GM12865 (cell line): ENCODE measurements at regions not wholly inside any gene's neighbourhood (a gene's known extent, or its start where the extent isn't known, plus 50 kb on each side); places are given as distances from the start of the nearest gene placed in this dataset.

ENCODE experiments used
- DNase-seq: peaks from one replicate; pipeline ENCODE4 v3.0.0; 2010; ENCODE audit warnings: low read depth
- H3K4me3 ChIP-seq: 2 replicates; pipeline ENCODE4 v1.5.1; 2011; ENCODE audit warnings: mild to moderate bottlenecking, low read depth, low read length, control low read depth
- TF ChIP-seq, protein P1 (sequence below): IDR thresholded peaks from 2 replicates; pipeline ENCODE4 v1.5.1; 2011; ENCODE audit warnings: low read length, control low read depth, low read depth, inconsistent platforms; ENCODE audit not compliant: insufficient read depth; ENCODE audit errors: missing control alignments

GRCh38 chr9:15086778-15087324 is 176.6 kb upstream of the FREM1 start:
- DNase-seq, result no peak
- no peak overlapping the region for H3K4me3 ChIP-seq
- TF ChIP-seq, protein P1, sequence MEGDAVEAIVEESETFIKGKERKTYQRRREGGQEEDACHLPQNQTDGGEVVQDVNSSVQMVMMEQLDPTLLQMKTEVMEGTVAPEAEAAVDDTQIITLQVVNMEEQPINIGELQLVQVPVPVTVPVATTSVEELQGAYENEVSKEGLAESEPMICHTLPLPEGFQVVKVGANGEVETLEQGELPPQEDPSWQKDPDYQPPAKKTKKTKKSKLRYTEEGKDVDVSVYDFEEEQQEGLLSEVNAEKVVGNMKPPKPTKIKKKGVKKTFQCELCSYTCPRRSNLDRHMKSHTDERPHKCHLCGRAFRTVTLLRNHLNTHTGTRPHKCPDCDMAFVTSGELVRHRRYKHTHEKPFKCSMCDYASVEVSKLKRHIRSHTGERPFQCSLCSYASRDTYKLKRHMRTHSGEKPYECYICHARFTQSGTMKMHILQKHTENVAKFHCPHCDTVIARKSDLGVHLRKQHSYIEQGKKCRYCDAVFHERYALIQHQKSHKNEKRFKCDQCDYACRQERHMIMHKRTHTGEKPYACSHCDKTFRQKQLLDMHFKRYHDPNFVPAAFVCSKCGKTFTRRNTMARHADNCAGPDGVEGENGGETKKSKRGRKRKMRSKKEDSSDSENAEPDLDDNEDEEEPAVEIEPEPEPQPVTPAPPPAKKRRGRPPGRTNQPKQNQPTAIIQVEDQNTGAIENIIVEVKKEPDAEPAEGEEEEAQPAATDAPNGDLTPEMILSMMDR, result no peak

DNA sequence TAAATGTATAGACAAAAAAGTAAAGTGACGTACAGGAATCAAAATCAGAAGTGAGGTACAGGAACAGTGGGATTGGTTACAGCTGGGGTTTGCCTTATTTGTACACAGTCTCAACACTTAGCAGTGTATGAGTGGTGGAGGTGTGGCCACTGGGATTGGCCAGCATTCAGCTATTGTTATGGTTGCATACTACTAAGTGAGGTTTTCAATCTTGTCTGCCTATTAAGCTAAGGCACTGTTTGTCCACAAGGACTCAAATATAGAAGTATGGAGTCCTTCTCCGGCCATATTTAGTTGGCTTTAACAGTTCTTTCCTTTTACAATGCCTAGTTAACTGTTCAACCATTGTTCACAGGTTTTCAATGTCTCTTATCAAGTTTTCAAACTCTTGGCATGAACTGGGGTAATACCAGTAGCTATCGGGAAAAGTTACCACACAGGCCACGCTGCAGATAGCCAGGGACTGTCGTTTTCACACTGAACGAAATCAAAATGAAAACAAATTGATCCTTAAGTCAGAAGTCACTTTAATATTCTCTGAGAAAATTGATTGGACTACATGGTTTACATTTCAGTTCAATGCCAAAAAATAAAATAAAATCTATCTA is 176.0 kb upstream of the FREM1 start:
- no peak for DNase-seq
- TF ChIP-seq, protein P1, result no peak
- no peak overlapping the region for H3K4me3 ChIP-seq

GRCh38 chr9:15081021-15081753 is 171.0 kb upstream of the FREM1 start:
- no peak overlapping the region for H3K4me3 ChIP-seq
- TF ChIP-seq, protein P1, result no peak
- DNase-seq, result no peak

DNA sequence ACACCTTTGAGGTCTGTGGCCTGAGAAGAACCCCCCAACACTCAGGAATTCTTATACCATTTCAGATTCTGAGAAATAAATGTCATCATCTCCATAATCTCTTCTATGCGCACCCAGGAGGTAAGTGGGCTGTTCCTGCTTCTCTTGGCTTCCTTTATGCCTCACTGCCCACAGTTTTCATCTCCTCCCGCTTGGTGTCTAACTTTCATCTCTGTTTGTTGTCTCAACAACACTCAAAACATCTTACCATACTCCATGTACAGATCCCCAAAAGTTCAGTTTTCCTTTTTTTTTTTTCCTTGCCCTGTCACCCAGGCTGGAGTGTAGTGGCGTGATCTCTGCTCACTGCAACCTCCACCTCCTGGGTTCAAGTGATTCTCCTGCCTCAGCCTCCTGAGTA is 170.2 kb upstream of the FREM1 start:
- no peak overlapping the region for H3K4me3 ChIP-seq
- DNase-seq, result no peak
- TF ChIP-seq, protein P1, result no peak

DNA sequence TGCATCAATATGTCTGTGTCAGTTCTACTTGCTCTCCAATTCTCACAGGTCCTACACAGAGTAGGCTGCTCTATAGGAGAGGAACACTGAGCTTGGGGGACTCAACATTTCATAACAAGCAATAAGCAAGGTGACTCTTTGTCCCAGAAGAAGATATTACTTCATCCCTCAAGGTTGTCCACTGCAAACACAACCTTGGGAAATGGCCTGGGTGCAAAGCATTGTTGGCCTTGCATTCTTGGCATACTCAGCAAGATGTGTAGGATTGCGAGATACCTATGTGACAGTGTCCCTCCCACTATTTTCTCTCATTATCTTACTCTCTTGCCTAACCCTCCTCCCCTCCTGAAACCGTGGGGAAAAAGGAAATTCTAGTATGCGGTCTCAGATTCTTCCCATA is 169.8 kb upstream of the FREM1 start:
- no peak overlapping the region for H3K4me3 ChIP-seq
- TF ChIP-seq, protein P1, result no peak
- DNase-seq, result no peak

DNA sequence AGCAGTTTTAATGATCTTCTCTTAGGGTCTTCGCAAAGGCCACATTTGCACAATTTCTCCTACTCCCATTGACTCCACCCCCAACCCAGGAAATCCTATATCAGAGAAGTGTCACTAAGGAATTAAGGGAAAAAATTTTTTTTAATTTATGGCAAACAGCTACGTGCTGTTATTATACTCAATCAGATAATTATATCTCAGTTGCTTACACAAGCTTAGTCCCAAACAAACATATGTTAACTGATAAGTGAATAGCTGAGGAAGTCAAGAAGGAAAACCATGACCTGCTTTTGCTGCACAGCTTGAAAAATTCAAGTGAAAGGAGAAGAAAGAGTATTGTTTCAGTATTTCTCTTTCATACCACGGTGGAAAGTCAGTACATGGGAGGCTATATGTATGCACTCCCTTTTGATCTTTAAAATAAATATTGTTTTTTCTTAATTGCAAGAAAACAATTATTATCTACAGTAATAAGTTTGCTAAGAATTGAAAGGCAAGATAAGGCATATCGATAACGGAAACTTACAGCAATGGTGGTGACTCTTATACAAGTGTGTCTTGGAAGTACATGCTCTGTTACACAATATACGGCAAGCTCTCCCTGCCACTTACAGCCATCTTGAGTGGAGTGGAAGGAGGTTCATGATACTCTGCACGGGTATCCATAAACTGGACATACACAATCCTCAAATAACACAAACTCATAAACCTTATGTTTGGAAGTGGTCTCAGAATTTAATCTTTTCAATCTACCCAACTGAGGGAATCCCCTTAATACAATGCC is 167.9 kb upstream of the FREM1 start:
- H3K4me3 ChIP-seq, result no peak overlapping the region
- TF ChIP-seq, protein P1, result no peak

More for the DNA sequence above, 167.9 kb upstream of the FREM1 start:
- DNase-seq, result no peak
